SU-DHL-6 (cell line): ENCODE measurements at regions not wholly inside any gene's neighbourhood (a gene's known extent, or its start where the extent isn't known, plus 50 kb on each side); places are given as distances from the start of the nearest gene placed in this dataset.

ENCODE experiments used
- H2AFZ ChIP-seq: fragments of 200-600 bp; sonication (generic); 2 replicates; pipeline ENCODE4 v1.6.1; 2014; ENCODE audit warnings: low read depth, mild to moderate bottlenecking, moderate library complexity, mixed read lengths, antibody characterized with exemption, low read length; ENCODE audit not compliant: severe bottlenecking
- H3F3A ChIP-seq: fragments of 200-600 bp; shearing (Covaris generic); 2 replicates; pipeline ENCODE4 v1.6.0; 2016; ENCODE audit warnings: antibody characterized with exemption, mild to moderate bottlenecking; ENCODE audit not compliant: insufficient read depth
- H3K27ac ChIP-seq: fragments of 200-600 bp; sonication (generic); 2 replicates; pipeline ENCODE4 v1.5.1; 2016; ENCODE audit warnings: low read depth, mild to moderate bottlenecking, low read length, moderate library complexity, mixed read lengths
- H3K27me3 ChIP-seq: fragments of 200-600 bp; sonication (generic), shearing (Covaris generic); 2 replicates; pipeline ENCODE4 v1.6.0; 2014; ENCODE audit warnings: mild to moderate bottlenecking, low read length
- H3K36me3 ChIP-seq: fragments of 200-600 bp; sonication (generic); 2 replicates; pipeline ENCODE4 v1.6.1; 2014; ENCODE audit warnings: mild to moderate bottlenecking, low read length, mixed read lengths
- H3K4me2 ChIP-seq: fragments of 300-600, 200-600 bp; shearing (Covaris generic), sonication (generic); 2 replicates; pipeline ENCODE4 v1.6.0; 2014; ENCODE audit warnings: low read length, low read depth, mild to moderate bottlenecking; ENCODE audit not compliant: poor library complexity, severe bottlenecking
- H3K4me3 ChIP-seq: fragments of 200-600 bp; sonication (generic); 2 replicates; pipeline ENCODE4 v1.5.1; 2014; ENCODE audit warnings: antibody characterized with exemption, low read length, mild to moderate bottlenecking, mixed read lengths; ENCODE audit not compliant: insufficient read depth, poor library complexity, severe bottlenecking
- H3K79me2 ChIP-seq: fragments of 200-600 bp; sonication (generic); 2 replicates; pipeline ENCODE4 v1.6.1; 2014; ENCODE audit warnings: mild to moderate bottlenecking, low read length, moderate library complexity; ENCODE audit not compliant: insufficient read depth
- H3K9ac ChIP-seq: fragments of 200-600 bp; sonication (generic); 2 replicates; pipeline ENCODE4 v1.7.0; 2014; ENCODE audit warnings: mild to moderate bottlenecking, low read length
- H3K9me2 ChIP-seq: fragments of 200-600 bp; sonication (generic); replicated peaks from 2 replicates; pipeline ENCODE4 v1.6.1; 2014; ENCODE audit warnings: low read length; ENCODE audit not compliant: insufficient read depth
- H3K9me3 ChIP-seq: fragments of 200-600 bp; sonication (generic); 2 replicates; pipeline ENCODE4 v1.6.1; 2014; ENCODE audit warnings: low read length, mixed read lengths; ENCODE audit not compliant: insufficient read depth
- H4K20me1 ChIP-seq: fragments of 200-600 bp; sonication (generic); 2 replicates; pipeline ENCODE4 v1.6.1; 2014; ENCODE audit warnings: low read depth, mild to moderate bottlenecking, antibody characterized with exemption, low read length, moderate library complexity, mixed read lengths
- EZH2phosphoT487 ChIP-seq: fragments of 200-600 bp; sonication (generic), shearing (Covaris generic); conservative IDR thresholded peaks from 2 replicates; pipeline ENCODE4 v1.6.1; 2018; ENCODE audit warnings: mild to moderate bottlenecking, antibody characterized with exemption, low read length, moderate library complexity, mixed read lengths
- TF ChIP-seq, protein P1 (sequence below): fragments of 200-600 bp; sonication (generic); IDR thresholded peaks from one replicate; pipeline ENCODE4 v1.5.1; 2017; ENCODE audit warnings: antibody characterized with exemption, mild to moderate bottlenecking, low read length, moderate library complexity; ENCODE audit not compliant: insufficient read depth, poor library complexity, severe bottlenecking

DNA sequence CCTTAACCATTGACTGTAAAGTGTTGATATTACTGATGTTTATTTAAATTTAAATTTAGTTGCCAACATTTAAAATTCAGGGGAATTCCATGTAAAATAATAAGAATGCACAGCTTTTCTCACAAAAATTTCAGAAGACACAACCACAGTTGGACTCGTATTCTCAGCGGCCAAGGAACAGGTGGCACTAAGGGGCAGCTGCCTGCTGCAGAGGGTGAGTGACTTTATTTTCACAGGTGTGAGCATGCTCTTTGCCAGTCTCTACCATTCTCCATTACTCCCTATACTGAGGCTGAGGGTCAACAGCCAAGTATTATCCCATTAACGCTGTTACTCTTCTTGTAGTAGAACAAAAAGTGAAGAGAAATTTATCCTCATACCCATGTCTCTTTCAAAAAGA, 92.1 kb upstream of the GADL1 start:
- H4K20me1 ChIP-seq, result no peaks in the 10 kb centered on the region
- no peak overlapping the region for H3K4me2 ChIP-seq
- no peaks in the 10 kb centered on the region for H3K9me3 ChIP-seq
- no peaks in the 10 kb centered on the region for H3K36me3 ChIP-seq
- H3K9ac ChIP-seq, result no peak overlapping the region
- no peak overlapping the region for H3K27ac ChIP-seq
- no peak overlapping the region for H3K4me3 ChIP-seq
- TF ChIP-seq, protein P1, sequence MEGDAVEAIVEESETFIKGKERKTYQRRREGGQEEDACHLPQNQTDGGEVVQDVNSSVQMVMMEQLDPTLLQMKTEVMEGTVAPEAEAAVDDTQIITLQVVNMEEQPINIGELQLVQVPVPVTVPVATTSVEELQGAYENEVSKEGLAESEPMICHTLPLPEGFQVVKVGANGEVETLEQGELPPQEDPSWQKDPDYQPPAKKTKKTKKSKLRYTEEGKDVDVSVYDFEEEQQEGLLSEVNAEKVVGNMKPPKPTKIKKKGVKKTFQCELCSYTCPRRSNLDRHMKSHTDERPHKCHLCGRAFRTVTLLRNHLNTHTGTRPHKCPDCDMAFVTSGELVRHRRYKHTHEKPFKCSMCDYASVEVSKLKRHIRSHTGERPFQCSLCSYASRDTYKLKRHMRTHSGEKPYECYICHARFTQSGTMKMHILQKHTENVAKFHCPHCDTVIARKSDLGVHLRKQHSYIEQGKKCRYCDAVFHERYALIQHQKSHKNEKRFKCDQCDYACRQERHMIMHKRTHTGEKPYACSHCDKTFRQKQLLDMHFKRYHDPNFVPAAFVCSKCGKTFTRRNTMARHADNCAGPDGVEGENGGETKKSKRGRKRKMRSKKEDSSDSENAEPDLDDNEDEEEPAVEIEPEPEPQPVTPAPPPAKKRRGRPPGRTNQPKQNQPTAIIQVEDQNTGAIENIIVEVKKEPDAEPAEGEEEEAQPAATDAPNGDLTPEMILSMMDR, result no peak
- TF ChIP-seq EZH2phosphoT487, result no peak
- no peaks in the 10 kb centered on the region for H3K79me2 ChIP-seq
- no peaks in the 10 kb centered on the region for H3F3A ChIP-seq
- H3K9me2 ChIP-seq, result no peaks in the 10 kb centered on the region
- no peaks in the 10 kb centered on the region for H3K27me3 ChIP-seq
- H2AFZ ChIP-seq, result no peak overlapping the region

DNA sequence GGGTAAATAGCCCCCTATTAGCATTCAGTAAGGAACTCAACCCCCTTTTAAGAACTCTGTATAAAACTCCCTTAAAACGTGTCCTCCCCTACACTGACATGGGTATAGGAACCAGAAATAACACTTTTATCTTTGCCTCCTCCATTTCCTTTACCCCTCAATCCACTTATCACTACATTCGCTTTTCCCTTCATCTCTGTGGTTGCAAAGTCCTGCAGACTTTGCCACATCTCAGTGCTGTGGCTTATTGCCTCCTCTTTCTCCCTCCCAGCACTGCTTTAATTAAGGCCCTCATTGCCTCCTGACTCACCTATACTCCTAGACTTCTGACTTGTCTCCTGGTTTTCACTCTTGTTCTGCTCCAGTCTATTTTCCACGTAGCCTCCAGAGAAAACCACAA, 94.3 kb upstream of the GADL1 start:
- no peak overlapping the region for H3K27ac ChIP-seq
- no peak overlapping the region for H3K4me2 ChIP-seq
- H3K79me2 ChIP-seq, result no peaks in the 10 kb centered on the region
- TF ChIP-seq, protein P1, result no peak
- TF ChIP-seq EZH2phosphoT487, result no peak
- H3K36me3 ChIP-seq, result no peaks in the 10 kb centered on the region
- no peaks in the 10 kb centered on the region for H3K9me3 ChIP-seq
- H3F3A ChIP-seq, result no peaks in the 10 kb centered on the region
- no peak overlapping the region for H3K9ac ChIP-seq
- H3K9me2 ChIP-seq, result no peaks in the 10 kb centered on the region
- H3K27me3 ChIP-seq, result no peaks in the 10 kb centered on the region
- H4K20me1 ChIP-seq, result no peaks in the 10 kb centered on the region
- H2AFZ ChIP-seq, result no peak overlapping the region
- H3K4me3 ChIP-seq, result no peak overlapping the region

DNA sequence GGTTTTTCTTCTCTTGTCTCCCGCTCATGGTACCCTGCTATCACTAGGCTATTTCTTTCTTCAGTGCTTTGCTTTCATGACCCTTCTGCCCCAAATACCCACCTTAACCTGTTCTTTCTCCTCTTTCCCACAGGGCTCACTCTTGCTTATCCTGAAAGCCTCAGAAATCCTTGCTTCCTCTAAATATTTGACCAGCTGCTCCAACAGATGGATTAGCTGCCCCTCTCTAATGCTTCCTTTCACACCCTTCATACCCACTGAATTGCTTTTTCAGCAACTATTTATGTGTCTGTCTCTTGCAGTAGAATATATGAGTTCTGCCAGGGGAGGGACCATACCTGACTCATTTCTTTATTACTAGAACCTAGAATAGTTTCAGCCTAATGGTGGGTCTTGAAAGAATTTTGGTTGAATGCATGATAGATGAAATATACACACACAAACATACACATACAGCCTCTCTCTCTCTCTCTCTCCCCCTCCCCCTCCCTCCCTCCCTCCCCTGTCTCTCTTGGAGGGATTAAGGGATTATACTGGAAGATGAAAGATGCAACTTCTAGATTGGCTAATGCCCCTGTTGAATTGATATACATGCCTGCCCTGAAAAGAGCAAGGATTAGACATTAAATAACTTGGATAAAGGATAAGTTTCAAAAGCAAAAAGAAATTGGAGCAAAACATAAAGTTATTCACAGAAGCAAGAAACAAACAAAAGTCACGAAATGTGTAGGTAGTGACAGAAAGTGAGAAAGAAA, 95.0 kb upstream of the GADL1 start:
- no peak for TF ChIP-seq EZH2phosphoT487
- TF ChIP-seq, protein P1, result no peak
- no peak overlapping the region for H3K4me2 ChIP-seq
- no peaks in the 10 kb centered on the region for H3K27me3 ChIP-seq
- no peak overlapping the region for H3K9ac ChIP-seq
- no peak overlapping the region for H2AFZ ChIP-seq
- no peaks in the 10 kb centered on the region for H3K36me3 ChIP-seq
- no peak overlapping the region for H3K27ac ChIP-seq
- no peaks in the 10 kb centered on the region for H3K9me2 ChIP-seq
- H3K79me2 ChIP-seq, result no peaks in the 10 kb centered on the region
- H3K9me3 ChIP-seq, result no peaks in the 10 kb centered on the region
- H4K20me1 ChIP-seq, result no peaks in the 10 kb centered on the region
- no peaks in the 10 kb centered on the region for H3F3A ChIP-seq
- no peak overlapping the region for H3K4me3 ChIP-seq
